ENCODE measurements at regions not wholly inside any gene's neighbourhood (a gene's known extent, or its start where the extent isn't known, plus 50 kb on each side); places are given as distances from the start of the nearest gene placed in this dataset.
A peak's percentile ranks its signal among the peaks of the same experiment; 100 is the strongest.
"Not testable (repeated sequence)": the region's sequence is repeated elsewhere in the genome, so short reads cannot be mapped to it uniquely, and the experiment has no call there.

DNA sequence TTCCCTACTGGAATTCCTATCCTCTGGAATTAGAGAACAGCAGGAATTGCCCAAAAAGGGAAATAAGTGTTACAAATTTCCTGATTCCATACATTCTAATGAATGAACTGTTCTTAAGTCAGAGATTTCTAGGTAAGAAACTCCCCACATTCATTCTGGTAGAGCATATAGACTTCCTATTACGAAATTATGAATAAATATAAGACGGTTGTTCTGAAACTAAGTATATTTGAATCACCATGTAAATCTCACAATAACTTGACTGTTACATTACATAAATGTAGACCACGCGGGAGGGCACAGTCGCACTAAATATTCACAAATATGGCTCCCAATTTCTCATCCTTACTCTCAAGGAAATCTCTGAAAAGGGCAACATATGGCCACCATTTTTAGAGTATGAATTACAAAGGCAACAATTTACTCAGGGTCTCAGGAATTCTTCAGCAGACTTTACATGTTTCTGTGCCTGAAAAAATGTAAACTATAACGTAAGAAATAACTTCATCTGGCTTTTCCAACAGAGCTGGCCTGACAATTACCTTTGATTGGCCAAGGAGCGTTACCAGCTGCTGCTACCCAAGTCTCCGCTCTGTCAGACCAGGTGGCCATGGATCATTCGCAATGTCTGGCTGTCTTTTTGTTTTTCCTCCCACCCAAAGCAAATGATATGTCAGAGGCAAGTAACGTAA lies 115.8 kb downstream of the MPP7 start:
- no peak overlapping the region for H3K4me2 ChIP-seq (ENCODE audit: low read length)
- H3K4me3 ChIP-seq (ENCODE audit: low read length): no peak overlapping the region
- H3K36me3 ChIP-seq (ENCODE audit: insufficient read depth, low read length): no peaks in the 10 kb centered on the region
- no peaks in the 10 kb centered on the region for H3K4me1 ChIP-seq (ENCODE audit: control insufficient read depth, insufficient read depth, low read length)
- H3K27me3 ChIP-seq (ENCODE audit: control insufficient read depth, insufficient read depth, low read length): no peaks in the 10 kb centered on the region
- H3K9ac ChIP-seq (ENCODE audit: low read depth, low read length): no peak overlapping the region
- H3K9me3 ChIP-seq (replicated peaks; ENCODE audit: low read length): no peaks in the 10 kb centered on the region

DNA sequence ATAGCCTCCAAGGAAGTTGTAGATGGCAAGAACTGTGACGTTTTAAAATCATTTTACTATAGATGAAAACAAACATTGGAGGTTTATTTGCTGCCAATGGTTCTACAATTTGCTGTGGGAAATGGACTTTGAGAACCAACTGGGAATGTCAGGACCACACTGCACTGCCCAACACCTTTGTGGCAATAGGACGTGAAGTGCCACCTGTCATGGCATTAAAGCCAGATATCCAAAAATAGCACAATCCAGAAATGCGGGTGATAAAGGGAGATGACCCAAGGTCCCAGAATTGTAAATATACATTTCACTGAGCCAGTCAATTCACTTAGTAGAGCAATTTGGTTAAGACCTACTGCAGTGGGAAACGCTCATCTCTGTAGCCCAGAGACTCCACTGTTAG lies 116.4 kb downstream of the MPP7 start:
- no peaks in the 10 kb centered on the region for H3K36me3 ChIP-seq (ENCODE audit: insufficient read depth, low read length)
- H3K9me3 ChIP-seq (replicated peaks; ENCODE audit: low read length): no peaks in the 10 kb centered on the region
- no peak overlapping the region for H3K9ac ChIP-seq (ENCODE audit: low read depth, low read length)
- H3K27me3 ChIP-seq (ENCODE audit: control insufficient read depth, insufficient read depth, low read length): no peaks in the 10 kb centered on the region
- peaks cover 5% of the 10 kb centered on the region for H3K4me1 ChIP-seq (ENCODE audit: control insufficient read depth, insufficient read depth, low read length)
- H3K4me2 ChIP-seq (ENCODE audit: low read length): no peak overlapping the region
- H3K4me3 ChIP-seq (ENCODE audit: low read length): no peak overlapping the region

DNA sequence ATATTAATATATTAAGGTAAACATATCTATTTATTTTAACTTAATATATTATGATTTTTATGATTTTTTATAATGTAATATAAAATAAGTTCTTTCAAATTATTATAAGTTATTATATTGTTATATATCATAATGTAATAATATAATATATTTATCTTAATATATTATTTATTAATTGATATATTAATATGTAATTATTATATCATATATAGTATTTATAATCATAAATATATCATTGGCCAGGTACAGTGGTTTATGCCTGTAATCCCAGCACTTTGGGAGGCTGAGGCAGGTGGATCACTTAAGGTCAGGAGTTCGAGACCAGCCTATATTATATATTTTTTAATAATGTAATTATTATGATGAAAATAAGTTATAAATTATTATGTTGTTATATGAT lies 118.1 kb downstream of the MPP7 start:
- no peaks in the 10 kb centered on the region for H3K36me3 ChIP-seq (ENCODE audit: insufficient read depth, low read length)
- no peaks in the 10 kb centered on the region for H3K27me3 ChIP-seq (ENCODE audit: control insufficient read depth, insufficient read depth, low read length)
- no peaks in the 10 kb centered on the region for H3K9me3 ChIP-seq (replicated peaks; ENCODE audit: low read length)
- H3K4me1 ChIP-seq (ENCODE audit: control insufficient read depth, insufficient read depth, low read length): peaks cover 13% of the 10 kb centered on the region
- H3K9ac ChIP-seq (ENCODE audit: low read depth, low read length): no peak overlapping the region
- no peak overlapping the region for H3K4me3 ChIP-seq (ENCODE audit: low read length)
- H3K4me2 ChIP-seq (ENCODE audit: low read length): no peak overlapping the region

DNA sequence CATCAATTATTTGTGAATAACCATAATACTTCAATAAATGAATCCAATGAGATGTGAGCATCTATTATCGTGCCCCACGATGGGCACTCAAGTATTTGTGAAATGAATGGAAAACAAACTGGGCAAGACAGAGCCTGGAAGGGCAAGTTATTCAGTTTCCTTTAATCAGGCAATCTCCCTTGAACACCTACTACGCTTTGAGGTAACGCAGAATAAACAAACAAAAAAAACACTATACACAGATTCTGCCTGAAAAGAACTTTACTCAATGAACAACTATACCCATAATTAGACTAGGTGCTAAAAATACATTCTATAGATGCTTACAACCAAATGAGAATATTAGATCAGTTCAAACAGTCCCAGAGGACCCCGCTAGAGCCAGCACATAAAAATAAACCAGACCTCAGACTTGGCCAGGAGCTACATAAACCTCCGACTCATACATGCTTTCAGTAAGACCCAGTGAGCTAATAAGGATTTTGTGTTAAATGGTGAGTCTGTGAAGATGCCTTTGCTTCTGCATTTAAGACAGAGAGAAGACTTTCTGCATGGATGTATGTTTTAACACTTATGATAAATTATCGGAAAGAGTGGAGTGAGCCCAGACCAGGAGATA lies 121.3 kb downstream of the MPP7 start:
- no peak overlapping the region for H3K4me2 ChIP-seq (ENCODE audit: low read length)
- peaks cover 13% of the 10 kb centered on the region for H3K4me1 ChIP-seq (ENCODE audit: control insufficient read depth, insufficient read depth, low read length)
- H3K9ac ChIP-seq (ENCODE audit: low read depth, low read length): no peak overlapping the region
- no peaks in the 10 kb centered on the region for H3K36me3 ChIP-seq (ENCODE audit: insufficient read depth, low read length)
- no peak overlapping the region for H3K4me3 ChIP-seq (ENCODE audit: low read length)
- no peaks in the 10 kb centered on the region for H3K27me3 ChIP-seq (ENCODE audit: control insufficient read depth, insufficient read depth, low read length)
- no peaks in the 10 kb centered on the region for H3K9me3 ChIP-seq (replicated peaks; ENCODE audit: low read length)

DNA sequence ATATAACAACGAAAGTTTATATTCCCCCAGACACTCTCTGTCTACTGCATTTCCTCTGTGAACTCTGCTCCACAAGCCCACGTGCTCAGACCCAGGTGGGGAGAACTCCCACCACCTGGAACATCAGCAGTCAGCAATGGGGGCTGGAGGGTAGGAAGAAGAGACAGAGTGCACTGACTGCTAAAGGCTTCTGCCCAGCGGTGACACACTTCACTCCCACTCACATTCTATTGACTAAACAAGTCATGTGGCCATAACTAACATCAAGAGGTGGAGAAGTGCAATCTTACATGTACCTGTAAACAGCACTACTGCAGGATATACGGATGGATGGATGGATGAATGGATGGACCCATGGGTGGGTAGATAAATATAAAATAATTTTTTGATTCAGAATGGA lies 122.2 kb downstream of the MPP7 start:
- H3K27me3 ChIP-seq (ENCODE audit: control insufficient read depth, insufficient read depth, low read length): no peaks in the 10 kb centered on the region
- no peaks in the 10 kb centered on the region for H3K9me3 ChIP-seq (replicated peaks; ENCODE audit: low read length)
- H3K4me3 ChIP-seq (ENCODE audit: low read length): no peak overlapping the region
- no peak overlapping the region for H3K9ac ChIP-seq (ENCODE audit: low read depth, low read length)
- no peaks in the 10 kb centered on the region for H3K36me3 ChIP-seq (ENCODE audit: insufficient read depth, low read length)
- H3K4me1 ChIP-seq (ENCODE audit: control insufficient read depth, insufficient read depth, low read length): peaks cover 13% of the 10 kb centered on the region
- no peak overlapping the region for H3K4me2 ChIP-seq (ENCODE audit: low read length)

DNA sequence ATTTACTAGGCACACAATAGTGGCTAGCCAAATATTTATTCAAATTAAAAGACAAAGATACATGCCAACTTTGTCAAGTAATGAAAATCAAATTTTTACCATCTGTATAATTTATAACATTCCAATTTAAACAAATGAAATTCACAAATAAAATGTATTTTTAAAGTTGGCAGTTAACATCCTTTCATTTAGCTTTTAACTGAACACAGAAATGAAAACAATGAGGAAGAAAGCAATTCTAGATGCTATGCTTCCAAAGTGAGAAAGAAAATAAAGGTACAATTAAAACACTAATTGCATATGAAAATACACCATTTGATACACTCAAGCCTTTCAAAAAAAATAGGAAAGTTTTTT lies 123.1 kb downstream of the MPP7 start:
- no peaks in the 10 kb centered on the region for H3K36me3 ChIP-seq (ENCODE audit: insufficient read depth, low read length)
- no peaks in the 10 kb centered on the region for H3K27me3 ChIP-seq (ENCODE audit: control insufficient read depth, insufficient read depth, low read length)
- no peak overlapping the region for H3K4me2 ChIP-seq (ENCODE audit: low read length)
- H3K9me3 ChIP-seq (replicated peaks; ENCODE audit: low read length): no peaks in the 10 kb centered on the region
- peaks cover 13% of the 10 kb centered on the region for H3K4me1 ChIP-seq (ENCODE audit: control insufficient read depth, insufficient read depth, low read length)
- H3K4me3 ChIP-seq (ENCODE audit: low read length): no peak overlapping the region
- H3K9ac ChIP-seq (ENCODE audit: low read depth, low read length): no peak overlapping the region

DNA sequence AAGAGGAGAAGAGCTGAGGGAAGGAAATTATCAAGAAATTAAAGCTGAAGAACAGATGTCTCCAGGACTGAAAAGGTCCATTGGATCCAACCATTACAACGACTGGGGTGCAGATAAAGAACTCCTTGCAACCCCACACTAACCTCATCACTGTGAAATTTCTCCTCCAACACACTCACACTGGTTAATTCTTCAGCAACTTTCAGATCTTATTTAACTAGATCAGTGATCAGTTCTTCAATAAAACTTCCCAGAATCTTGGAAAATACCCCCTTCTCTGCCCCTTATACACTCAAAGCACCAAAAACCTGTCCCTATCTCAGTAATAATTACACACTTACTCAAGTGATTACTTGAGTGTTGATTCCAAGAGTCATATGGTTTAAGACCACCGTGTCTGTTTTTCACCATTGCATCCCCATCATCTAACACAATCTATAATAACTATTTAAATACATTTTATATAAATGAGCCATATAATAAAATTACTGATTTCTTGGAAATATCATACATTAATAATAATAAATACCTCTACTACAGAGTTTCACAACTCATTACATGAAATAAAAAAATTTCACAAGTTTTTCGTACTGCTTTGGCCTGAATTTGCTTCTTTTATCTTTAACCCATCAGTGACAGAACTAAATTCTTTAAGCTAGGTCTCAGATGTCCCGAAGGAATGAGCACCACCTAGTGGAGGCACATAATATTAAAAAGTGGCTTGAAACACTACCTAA lies 123.7 kb downstream of the MPP7 start:
- H3K4me3 ChIP-seq (ENCODE audit: low read length): no peak overlapping the region
- no peaks in the 10 kb centered on the region for H3K9me3 ChIP-seq (replicated peaks; ENCODE audit: low read length)
- H3K4me1 ChIP-seq (ENCODE audit: control insufficient read depth, insufficient read depth, low read length): peaks cover 13% of the 10 kb centered on the region
- no peak overlapping the region for H3K9ac ChIP-seq (ENCODE audit: low read depth, low read length)
- no peaks in the 10 kb centered on the region for H3K36me3 ChIP-seq (ENCODE audit: insufficient read depth, low read length)
- H3K4me2 ChIP-seq (ENCODE audit: low read length): no peak overlapping the region
- no peaks in the 10 kb centered on the region for H3K27me3 ChIP-seq (ENCODE audit: control insufficient read depth, insufficient read depth, low read length)

DNA sequence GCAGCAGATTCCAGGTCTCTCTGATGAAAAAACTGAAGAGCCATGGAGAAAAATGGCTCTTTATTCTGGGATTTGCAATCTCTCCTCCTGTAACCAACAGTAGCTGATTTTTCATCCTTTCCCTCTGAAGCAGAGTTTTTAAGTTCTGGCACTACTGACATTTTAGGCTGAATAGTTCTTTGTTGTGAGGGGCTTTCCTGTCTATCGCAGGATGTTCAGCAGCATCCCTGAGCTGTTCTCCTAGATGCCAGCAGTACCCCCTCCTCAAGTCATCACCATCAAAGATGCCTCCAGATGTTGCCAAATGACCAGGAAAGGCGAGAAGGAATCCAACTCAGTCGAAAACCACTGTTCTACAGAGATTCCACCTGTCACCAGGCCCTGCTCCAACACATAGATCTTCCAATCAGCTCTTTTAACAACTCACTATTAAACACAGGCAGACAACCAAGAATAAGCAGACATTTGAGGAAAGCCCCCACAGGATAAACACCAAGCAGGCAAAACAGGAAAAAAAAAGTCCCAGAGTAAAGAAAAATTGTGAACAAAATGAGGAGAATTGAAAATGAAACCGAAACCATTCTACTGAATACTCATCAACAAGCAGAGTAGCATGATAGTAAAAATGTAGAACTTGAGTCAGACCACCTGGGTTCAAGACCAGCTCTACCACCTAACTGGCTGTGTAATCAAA lies 124.8 kb downstream of the MPP7 start:
- H3K36me3 ChIP-seq (ENCODE audit: insufficient read depth, low read length): no peaks in the 10 kb centered on the region
- H3K4me1 ChIP-seq (ENCODE audit: control insufficient read depth, insufficient read depth, low read length): peaks cover 13% of the 10 kb centered on the region
- peak overlapping the region; percentile 37 for H3K9ac ChIP-seq (ENCODE audit: low read depth, low read length)
- peak overlapping the region; percentile 81 for H3K4me2 ChIP-seq (ENCODE audit: low read length)
- peak overlapping the region; percentile 41 for H3K4me3 ChIP-seq (ENCODE audit: low read length)
- H3K27me3 ChIP-seq (ENCODE audit: control insufficient read depth, insufficient read depth, low read length): no peaks in the 10 kb centered on the region
- H3K9me3 ChIP-seq (replicated peaks; ENCODE audit: low read length): no peaks in the 10 kb centered on the region

DNA sequence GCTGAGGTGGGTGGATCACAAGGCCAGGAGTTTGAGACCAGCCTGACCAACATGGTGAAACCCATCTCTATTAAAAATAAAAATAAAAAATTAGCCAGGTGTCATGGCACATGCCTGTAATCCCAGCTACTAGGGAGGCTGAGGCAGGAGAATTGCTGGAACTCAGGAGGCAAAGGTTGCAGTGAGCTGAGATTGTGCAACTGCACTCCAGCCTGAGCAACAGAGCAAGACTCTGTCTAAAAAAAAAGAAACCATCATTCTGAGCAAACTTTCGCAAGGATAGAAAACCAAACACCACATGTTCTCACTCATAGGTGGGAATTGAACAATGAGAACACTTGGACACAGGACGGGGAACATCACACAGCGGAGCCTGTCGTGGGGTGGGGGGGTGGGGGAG lies 126.4 kb downstream of the MPP7 start:
- H3K36me3 ChIP-seq (ENCODE audit: insufficient read depth, low read length); H3K9me3 ChIP-seq (replicated peaks; ENCODE audit: low read length); H3K4me3 ChIP-seq (ENCODE audit: low read length); H3K4me2 ChIP-seq (ENCODE audit: low read length); H3K4me1 ChIP-seq (ENCODE audit: control insufficient read depth, insufficient read depth, low read length); H3K9ac ChIP-seq (ENCODE audit: low read depth, low read length); H3K27me3 ChIP-seq (ENCODE audit: control insufficient read depth, insufficient read depth, low read length): not testable (repeated sequence)

DNA sequence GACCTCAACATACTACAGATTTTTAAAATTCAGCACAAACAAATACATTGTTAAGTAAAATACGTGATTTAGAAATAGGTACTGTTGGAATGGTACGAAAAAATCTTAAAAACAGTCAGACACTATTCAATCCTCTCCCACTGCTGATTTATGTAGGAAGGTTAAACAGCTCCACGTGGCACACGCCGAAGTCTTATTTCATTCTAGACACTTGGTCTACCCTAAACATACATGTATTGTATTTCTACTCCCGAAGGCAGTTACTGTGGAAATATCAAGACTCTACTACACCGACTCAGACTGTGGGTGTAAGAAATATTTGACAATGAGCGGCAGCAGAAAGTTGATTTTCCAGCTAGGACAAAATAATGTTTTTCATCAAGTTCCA lies 130.6 kb downstream of the MPP7 start:
- Histone ChIP-seq H3K9me3 (replicated peaks; ENCODE audit: low read length) (no peaks in the 10 kb centered on the region), H3K4me1 (ENCODE audit: control insufficient read depth, insufficient read depth, low read length) (no peaks in the 10 kb centered on the region), H3K9ac (ENCODE audit: low read depth, low read length) (no peak overlapping the region), H3K4me2 (ENCODE audit: low read length) (no peak overlapping the region), H3K4me3 (ENCODE audit: low read length) (no peak overlapping the region), H3K27me3 (ENCODE audit: control insufficient read depth, insufficient read depth, low read length) (no peaks in the 10 kb centered on the region), H3K36me3 (ENCODE audit: insufficient read depth, low read length) (no peaks in the 10 kb centered on the region)

DNA sequence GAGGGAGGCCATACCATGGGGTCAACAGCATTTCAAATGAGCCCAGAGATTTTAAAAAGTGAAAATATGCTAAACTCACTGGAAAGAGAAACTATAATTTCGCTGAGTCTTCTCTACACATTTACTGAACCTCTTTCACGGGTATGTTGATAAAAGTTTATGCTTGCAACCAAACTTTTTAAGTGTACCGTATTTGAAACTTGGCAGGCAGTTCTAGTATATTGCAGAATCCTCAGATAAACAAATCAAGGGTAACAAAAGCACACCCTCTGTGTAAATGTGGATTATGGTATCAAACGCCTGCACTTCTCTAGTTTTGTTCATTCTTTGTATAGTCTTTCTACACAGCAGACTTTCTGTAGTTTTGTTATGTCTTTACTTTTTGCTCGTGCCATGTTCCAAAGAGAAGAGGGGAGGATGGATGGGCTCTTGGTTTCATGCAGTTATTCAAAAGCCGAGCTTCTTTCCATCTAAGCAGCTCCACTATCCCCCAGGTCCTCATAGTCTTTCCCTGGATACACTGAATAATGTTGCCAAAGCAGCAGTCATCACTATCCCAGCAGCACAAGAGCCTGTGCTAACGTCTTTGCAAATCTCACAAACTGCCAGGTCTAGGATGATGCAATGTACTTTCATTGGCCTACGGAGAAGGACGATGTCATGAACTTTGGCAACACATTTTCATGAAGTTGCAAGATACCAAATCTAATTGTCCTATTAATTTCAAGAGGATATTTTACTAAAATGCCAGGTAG lies 131.2 kb downstream of the MPP7 start:
- Histone ChIP-seq H3K9ac (ENCODE audit: low read depth, low read length) (no peak overlapping the region), H3K4me3 (ENCODE audit: low read length) (no peak overlapping the region), H3K9me3 (replicated peaks; ENCODE audit: low read length) (no peaks in the 10 kb centered on the region), H3K4me1 (ENCODE audit: control insufficient read depth, insufficient read depth, low read length) (no peaks in the 10 kb centered on the region), H3K36me3 (ENCODE audit: insufficient read depth, low read length) (no peaks in the 10 kb centered on the region), H3K27me3 (ENCODE audit: control insufficient read depth, insufficient read depth, low read length) (no peaks in the 10 kb centered on the region), H3K4me2 (ENCODE audit: low read length) (no peak overlapping the region)

Measured in skeletal muscle satellite cell (primary cell).